GM19455 (cell line): ENCODE measurements at regions not wholly inside any gene's neighbourhood (a gene's known extent, or its start where the extent isn't known, plus 50 kb on each side); places are given as distances from the start of the nearest gene placed in this dataset.

ENCODE experiments used
- ATAC-seq: cut with Tn5 transposase; IDR thresholded peaks from one replicate; pipeline ENCODE4 v1.9.1; 2021; ENCODE audit not compliant: unreplicated experiment

DNA sequence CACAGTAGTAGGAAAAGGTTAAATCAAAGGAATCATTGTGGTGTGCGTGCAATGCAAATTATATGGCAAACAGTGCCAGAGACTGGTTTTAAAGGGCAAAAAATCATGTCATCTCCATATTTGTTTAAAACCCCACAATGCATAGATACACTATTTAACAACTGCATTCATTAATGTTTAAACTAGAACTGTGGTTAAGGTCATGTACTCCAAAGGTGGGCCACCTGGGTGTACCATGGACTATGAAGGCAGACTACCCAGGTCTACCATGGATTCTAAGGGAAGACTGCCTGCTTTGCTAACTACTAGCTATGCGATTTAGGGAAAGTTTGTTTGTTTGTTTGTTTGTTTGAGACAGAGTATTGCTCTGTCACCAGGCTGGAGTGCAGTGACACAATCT lies 356.3 kb downstream of the ZEB2 start:
- no peak for ATAC-seq

DNA sequence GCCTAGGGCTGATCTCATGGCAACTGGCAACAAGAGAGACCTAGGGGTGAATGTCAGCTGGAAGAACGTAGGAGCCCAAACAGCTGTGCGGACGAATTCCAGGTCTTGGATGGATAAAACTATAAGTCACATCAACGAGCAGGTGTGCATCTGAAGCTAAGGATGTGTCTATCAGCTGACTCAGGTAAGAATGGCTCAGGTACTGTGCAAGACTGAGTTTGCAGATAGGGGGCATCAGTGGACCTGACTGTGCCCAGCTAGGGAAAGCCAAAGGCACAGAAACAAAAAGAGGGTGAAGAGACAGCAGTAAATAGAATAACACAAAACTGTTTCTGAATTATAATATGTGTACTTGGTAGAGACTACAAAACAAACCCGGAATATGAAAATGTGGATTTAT lies 357.3 kb downstream of the ZEB2 start:
- ATAC-seq: no peak

DNA sequence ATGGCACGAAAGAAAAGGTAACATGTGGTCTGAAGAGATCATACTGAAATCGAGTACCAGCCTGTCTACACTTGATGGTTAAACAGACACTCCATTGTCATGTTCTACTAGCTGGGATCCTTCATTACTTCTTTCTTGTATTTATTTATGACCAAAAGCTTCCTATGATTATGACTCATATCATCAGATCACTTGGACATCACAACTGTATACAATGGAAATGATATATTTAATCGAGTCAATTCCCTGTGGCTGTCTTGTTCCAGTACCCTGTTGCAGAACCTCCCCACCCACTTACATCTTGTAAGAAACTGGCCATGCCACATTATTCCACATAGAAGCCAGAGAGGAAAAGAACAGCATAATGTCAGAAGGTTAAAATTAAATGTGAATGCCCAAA lies 358.9 kb downstream of the ZEB2 start:
- ATAC-seq: no peak

DNA sequence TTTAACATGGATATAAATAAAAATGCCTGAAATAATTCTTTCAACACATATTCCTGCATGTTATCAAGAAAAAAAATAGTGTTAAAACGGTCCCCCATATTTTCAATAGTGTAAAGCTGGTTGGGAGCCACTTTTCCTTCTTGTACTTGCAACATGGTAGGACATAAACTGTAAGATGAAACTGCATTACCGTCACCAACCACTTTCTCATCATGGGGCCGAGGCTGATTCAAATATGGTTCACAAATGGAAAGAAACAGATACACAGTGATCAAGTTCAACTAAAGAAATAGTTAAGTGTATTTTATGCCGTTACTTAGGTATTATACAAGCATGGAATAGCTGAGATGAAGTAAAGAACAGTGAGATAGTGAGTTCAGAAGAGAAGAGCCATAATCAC lies 360.7 kb downstream of the ZEB2 start:
- ATAC-seq: no peak

DNA sequence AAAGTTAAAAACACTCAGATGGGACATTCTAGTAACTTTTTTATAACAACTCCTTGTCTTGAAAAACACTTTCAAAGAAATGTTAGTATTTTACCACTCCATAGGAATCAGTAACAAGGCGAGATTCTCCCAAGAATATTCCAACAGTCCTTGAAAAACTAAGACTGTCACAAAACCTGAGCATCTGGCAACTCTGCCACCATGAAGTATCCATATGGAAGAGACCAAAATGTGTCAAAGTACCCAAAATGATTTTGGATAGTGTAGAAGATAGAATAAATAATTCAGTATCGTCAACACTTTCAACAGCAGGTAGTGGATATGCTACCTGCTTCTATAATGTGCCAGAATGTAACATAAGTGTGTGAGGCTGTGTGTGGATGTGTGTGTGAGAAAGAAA lies 361.8 kb downstream of the ZEB2 start:
- no peak for ATAC-seq

DNA sequence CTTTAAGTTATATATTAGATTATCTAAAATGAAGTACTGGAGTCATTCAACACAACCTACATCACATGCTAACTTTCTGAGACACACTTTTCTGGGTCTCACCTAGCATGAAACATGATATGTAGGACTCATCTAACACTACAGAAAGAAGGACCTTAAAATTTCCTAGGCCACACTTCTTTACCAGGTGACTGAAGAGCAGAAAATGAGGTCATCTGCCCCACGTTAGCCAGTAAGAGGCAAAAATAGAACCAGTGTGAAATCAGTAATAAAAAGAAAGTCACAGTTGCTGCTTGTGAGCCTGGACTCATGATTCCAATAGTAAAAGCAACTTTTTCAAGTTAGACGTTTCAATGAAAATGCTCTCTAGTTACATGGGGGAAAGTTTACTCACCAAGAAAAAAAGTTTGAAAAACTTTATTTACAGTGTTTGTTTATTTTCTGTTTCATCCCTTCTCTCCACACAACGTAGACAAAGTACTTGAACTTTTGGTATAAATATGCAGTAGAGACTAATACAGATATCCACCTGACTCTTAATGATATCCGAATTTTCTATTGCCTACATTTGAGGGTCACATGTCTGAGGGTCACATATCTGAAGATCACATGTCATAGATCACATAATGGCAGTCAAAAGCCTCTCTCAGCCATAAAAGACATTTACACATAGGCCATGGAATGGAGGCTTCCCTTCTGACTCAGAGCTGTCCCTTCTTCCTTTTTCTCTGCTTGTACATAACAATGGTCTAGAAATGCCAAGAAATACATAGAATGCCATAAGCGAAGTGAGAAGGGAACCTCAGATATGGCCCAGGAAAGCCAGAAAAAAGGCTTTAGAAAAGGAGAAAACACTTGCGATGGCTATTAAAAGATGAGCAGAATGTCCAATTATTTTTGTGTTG lies 362.9 kb downstream of the ZEB2 start:
- ATAC-seq: no peak

DNA sequence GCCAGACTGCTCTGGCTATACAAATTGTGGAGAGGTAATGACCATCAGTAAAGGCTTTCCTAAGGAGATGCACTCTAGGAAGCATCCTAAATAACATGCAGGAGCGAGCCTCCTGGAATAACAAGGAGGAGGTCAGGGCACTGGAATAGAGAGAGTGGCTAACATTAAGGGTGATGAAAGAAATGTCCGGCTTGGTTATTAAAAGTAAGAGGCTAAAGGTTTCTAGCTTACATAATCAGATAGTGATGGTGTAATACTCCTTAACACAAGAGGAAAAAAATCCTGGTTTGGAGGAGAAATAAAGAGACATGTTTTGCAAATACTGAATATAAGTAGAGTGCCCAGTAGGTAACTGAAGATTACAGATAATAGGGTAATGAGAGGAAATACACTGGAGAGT lies 365.7 kb downstream of the ZEB2 start:
- ATAC-seq: no peak

DNA sequence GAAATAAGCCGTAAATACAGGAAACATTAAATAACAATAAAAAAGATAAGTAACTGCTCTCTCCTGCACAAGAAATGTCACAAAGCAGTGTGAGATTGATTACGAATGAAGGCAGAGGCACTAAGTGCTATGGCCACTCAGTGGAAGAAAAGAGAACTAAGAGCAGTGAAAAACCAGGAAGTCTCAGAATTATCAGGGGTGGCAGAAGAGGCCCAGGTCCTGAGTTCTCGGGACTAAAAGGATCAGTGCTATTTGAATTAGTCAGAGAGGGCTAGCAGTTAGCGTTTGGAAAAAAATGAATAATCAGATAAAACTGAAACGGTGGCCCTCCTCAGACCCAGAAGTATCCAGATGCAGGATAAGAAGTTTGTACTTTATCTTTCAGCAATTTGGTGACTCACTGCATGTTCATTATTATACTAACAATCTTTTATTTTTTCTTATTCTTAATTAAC lies 367.1 kb downstream of the ZEB2 start:
- ATAC-seq: no peak

DNA sequence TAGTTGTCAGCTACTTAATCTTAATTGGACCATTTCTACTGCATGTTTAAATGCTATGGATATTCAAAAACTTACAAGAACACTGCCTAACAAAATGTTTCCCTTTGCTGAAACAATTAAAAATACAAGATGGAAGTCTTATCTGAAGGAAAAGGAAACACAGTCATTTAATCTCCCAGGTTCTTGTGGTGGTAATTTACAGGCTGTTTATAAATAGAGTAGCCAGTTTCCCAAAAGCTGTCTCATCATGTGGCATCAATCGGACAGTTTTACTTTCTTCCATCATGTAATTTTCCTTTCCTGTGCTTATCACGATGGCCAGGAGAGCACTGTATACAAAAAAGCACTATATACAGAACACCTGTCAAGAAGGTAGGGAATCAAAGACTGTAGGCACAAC lies 368.1 kb downstream of the ZEB2 start:
- no peak for ATAC-seq

DNA sequence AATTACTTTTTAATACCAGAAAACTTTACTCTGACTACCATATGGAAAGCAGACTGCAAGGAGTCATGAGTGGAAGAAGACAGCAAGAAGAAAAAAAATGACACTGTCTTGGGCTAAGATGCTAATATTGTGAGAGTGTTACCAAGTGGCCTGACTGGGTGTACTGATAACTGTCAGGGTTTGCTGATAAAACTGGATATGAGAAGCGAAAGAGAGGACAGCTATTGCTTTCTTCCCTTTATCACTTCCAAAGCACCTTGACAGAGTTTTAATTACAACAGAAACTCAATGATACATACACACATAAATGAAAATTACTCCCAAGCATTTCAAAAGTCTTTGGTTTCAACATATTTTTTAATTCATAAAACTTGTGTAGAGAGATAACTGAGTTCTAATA lies 368.5 kb downstream of the ZEB2 start:
- ATAC-seq: no peak

DNA sequence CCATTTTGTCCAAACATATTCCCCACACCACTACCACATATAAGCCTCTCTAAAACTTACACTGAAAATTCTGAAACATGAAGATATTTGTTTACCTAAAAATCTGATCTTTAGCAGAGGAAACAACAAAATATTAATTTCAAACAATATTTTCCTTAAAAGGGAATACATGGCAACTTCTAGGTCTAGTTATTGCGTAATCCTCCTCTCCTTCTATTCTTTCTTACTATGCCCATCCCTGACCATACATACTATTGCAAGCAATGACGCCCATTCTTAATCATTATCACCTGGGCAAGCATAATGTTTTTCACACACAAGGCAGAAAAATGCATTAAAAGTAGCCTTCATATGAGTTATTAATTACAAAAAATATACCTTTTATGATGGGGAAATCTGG lies 372.6 kb downstream of the ZEB2 start:
- ATAC-seq: no peak

DNA sequence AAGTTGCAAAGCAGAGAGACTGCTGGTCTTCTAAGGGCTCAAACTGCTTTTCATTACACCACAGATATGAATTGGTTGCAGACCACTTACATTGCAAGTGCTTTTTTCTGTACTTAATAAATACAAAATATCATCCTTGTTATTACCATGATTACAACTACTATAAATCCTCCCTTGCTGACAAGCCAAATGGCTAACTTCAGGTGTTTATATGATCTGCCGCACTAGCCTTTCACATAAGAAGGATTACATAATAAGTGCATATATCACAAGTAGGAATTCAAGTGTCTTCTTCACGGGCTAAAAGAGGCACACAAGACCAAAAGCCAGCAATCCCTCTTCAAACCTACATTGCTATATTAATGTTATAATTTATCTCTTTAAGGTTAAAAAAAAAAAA lies 373.0 kb downstream of the ZEB2 start:
- no peak for ATAC-seq

DNA sequence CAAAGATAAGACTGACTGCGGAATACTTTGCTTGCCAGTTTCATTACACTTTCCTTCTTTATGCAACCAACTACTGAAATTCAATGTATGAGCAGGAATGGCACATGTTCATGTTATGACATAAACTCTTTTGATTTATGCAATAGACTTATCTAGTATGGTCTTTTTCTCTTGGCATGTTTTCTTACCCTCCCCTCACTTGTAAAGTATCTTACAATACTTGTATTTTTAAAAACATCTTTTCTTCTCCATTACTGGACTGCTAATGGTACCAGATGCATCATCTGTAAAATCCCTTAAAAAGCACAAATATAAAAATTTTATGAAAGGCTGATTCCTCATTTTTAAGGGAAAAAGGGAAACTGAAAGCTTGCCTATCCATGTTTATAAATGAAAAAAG lies 373.8 kb downstream of the ZEB2 start:
- ATAC-seq: no peak

DNA sequence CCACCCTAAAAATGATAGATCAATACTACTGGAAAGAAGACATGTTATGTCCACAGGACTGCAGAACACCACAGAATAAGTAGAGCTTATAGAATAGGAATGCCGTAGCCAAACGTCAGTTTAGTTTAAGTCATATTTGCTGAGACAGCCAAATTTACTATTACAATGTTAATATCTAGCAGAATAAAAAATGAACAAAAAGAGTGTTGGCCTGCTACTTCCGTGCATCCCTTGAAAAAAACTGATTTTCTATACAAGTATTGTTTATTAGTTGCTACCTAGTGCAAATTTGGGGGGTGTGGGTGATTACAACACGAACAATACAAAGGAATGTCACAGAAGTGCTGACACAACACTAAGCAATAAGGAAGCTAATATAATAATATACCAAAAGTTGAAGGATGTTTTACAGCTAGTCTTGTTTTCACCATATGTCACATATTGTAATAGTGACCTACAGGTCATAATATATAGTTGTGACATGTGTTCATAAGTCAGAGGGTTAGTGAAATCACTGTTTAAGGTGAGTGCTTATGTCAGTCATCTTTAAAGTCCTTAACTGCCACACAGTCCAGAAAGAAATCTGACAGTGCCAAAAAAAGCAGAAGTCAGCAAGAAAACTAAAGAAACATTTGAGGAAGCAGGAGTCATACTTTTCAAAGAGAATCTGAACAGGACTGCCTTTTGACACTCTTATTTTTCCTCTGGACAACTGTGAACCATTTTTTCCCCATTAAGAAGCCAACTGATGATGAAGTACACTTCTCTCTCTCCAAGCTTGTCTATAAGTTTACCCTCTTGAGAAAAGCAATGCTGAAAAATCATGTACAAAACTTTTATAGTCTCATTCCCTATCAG lies 376.4 kb downstream of the ZEB2 start:
- no peak for ATAC-seq

DNA sequence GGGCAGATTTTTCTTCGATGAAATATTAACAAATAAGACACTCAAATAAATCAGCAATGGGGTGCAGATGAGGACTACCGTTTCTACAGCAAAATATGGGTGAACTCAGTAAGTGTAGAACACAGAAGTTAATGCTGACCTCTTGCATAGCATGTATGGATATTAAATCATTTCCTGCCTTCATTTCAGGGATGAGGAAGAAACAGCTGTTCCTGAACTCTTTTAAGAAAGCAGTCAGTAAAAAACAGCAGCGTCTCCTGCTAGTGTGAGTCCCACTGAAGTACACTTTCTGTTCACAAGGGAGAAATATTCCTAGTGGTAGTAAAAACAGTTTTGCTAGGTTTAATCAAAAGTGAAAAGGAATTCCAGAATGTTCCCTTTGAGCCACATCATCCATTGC lies 379.0 kb downstream of the ZEB2 start:
- no peak for ATAC-seq

DNA sequence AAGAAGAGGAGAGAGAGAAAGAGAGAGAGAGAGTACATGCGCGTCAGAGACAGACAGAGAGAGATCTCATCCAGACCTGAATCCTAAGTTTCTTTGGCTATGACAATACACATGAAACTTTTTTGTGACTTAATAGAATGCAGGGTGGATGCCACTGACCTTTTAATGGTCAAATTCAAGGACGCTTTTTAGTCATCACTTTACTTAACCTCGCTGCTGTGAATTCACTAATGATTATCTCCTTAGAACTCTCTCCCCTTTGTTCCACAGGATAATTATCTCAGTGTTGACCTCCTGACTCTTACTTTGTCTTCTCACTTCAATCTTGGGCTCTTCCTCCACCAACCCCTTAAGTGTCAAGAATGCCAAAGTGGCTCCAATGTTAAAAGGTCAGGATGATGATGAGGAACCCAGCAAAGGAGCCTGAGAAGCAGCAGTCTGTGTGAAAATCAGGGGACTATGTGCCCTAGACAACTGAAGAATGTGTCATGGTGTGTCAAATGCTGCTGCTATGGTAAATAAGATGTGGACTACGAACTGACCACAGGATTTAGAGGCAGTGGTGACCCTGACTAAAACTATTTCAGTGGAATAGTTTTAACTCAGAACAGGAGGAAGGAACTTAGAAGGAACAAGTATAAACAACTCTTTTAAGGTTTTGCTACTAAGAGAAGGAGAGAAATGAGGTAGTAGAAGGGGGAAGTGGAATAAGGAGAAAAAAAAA lies 382.1 kb downstream of the ZEB2 start:
- no peak for ATAC-seq

DNA sequence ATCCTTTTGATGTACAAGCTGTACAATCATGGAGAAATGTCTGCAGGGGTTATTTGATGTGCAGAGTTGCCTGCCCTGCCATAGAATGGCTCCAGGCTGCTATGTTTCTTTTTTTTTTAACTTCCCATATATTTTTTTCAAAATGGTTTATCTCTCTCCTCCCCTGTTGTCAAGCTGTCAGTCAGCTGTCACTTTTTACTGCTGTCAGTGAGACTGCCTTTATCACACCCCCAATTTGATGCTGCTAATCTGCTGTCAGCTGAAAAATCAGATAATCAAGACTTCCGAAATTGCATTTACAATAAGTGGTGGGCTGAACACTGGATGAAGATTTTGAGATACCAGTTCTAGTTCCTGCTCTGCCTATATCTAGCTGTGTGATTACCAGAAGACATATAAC lies 382.6 kb downstream of the ZEB2 start:
- no peak for ATAC-seq

DNA sequence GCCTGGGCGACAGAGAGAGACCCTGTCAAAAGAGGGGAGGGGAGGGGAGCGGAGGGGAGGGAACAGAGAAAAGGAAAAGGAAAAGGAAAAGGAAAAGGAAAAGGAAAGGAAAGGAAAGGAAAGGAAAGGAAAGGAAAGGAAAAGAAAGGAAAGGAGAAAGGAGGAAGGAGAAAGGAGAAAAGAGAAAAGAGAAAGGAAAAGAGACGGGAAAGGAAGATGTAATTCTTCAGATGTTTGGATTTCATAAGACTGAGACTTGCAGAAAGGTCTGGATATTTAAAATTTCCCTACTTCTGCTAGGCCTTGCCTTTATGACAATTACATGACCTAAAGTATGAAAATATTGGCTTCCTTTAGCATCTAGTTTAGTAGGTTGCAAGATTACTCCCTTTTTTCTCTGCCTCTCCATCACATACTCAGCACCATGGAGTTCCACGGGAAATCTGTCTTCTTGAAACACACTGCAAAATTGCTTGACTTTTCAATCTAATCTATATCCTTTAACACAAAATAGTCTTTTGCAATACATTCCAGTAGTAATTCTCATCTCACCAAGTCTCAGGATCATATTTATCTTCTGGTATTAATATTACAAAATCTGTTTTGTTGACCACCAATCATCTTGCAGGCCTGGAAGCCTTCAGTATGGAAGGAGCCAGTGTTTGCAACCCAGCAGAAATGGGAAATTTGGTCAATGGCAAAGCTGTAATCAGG lies 383.5 kb downstream of the ZEB2 start:
- no peak for ATAC-seq

DNA sequence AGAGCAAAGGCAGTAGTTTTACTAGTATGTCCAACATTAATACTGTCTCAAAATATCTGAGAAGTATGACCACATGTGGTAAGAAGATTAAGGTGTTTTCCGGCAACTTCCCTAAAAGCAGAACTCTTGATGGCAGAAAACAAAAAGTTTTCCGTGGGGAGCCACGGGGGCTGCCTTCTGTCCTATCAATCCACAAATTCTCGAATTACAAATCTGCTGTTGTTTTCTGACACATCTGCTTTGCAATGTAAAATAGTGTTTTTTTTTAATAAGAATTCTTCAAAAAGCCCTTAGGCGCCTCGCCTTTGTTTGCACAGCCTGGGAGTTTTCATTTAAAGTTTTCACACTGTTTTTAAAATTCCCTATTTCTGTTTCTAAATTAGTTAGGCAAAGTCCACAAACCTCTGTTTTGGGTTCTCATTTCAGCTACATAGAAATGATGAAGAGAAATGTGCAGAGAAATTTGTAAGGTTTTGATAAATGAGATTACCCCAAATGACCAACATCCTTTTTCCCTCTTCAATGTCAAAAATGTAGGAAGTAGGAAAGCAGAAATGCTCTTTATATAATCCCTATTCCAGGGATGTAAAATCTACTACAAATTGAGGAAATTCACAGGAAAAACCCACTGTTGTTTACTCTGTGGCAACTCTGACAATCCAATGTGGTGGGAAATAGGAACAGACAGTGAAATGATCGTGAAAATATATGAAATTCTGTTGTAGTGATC lies 385.8 kb downstream of the ZEB2 start:
- no peak for ATAC-seq

DNA sequence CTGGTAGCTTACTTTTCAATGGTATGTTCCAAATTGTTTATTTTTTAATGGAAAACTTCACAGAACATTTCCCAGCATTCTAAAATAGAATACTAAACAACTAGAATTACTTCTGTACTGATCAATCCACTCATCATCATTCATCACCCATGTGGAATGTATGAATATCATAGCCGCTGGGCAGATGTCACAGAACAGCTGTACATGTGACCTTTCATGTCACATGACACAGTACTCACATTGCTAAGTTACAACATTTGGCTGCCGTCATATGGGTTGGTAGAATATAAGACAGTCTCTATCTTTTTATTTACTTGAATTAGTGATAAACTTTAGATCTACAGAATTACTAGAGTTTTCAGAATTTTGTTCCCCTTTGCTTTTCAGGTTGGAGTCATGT lies 387.6 kb downstream of the ZEB2 start:
- no peak for ATAC-seq
